ENCODE measurements at regions not wholly inside any gene's neighbourhood (a gene's known extent, or its start where the extent isn't known, plus 50 kb on each side); places are given as distances from the start of the nearest gene placed in this dataset.
A peak's percentile ranks its signal among the peaks of the same experiment; 100 is the strongest.
"Not testable (repeated sequence)": the region's sequence is repeated elsewhere in the genome, so short reads cannot be mapped to it uniquely, and the experiment has no call there.

DNA sequence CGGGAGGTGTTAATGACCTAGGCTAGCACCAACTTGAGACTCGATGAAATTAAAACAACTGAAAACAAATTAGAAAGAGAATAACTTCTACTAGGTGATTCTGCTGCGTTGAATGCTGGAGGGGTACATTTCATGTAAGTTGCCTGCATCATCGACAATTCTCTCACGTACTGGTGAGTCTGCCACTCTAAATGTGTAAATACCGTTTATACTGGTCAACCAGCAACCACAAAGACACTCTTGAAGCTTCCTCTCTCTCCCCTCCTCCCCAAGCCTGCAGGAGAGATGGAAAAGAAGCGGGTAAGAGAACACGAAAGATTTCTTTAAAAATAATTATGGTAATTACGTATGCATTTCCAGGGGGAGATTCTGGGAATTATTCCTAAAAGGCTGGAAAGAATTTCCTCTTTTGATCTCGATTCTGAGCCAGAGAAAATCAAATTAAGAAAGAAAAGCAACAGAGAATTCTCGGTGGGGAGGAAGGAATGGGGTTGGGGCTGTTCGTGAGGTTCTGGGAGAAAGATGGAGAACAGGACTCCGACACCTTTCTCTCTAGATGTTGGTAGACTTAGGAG is 68.6 kb upstream of the MRTFB start:
- no peak for DNase-seq (ENCODE audit: low read depth)

DNA sequence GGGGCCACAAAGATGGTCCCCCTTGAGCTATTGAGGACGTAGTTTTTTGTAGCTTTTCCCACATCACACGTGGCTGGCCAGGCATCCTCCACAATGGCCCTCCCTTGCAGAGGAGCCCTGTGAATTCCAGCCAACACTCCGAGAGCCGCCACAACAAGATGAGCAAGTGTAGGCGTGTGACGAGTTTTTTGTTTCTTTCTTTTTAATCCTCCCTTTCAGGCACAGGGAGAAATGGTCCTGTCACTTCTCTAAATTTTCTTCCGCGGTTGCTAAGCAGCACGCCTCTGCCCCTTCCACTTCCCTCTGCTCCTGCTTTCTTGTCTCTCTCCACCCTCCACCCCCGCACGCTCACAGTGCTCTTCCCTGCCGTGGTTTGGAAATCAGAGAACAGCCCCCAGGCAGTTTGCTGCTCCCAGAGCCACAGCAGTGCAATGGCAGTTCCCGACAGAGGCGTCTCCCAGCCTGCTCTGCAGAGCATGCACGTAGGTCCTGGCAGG is 68.0 kb upstream of the MRTFB start:
- peak; percentile 38 for DNase-seq (ENCODE audit: low read depth)

DNA sequence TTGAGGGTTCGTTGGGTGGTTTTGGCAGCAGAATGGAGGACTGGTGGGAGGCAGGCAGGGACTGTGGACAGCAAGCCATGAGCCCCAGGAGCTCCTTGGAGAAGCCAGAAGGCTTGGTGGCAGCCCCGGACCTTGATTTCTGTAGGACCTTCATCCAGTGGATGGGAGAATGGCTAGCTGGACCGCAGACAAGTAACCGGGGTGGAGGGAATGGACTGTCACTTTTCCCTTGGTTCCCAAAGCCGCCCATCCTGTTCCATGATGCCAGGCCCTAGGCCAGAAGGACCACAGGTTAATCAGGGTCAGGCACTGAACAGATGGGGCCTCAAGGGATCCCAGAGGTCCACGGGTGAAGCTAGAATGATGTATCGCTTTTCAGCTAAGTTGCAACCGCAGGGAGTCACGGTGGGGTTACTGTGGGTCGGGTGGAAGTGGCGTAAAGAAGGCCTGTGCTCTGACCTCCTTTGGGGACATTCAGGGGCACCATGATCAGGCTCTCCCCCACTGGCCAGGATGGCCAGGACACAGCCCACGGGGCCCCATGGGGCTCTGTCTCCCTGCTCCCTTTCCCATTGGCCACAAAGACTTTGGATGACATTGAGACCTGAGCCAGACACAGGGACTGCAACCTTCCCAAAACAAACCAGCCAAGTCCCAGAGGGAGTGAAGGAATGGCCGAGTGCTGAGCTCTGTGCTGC is 66.9 kb upstream of the MRTFB start:
- DNase-seq (ENCODE audit: low read depth): no peak

DNA sequence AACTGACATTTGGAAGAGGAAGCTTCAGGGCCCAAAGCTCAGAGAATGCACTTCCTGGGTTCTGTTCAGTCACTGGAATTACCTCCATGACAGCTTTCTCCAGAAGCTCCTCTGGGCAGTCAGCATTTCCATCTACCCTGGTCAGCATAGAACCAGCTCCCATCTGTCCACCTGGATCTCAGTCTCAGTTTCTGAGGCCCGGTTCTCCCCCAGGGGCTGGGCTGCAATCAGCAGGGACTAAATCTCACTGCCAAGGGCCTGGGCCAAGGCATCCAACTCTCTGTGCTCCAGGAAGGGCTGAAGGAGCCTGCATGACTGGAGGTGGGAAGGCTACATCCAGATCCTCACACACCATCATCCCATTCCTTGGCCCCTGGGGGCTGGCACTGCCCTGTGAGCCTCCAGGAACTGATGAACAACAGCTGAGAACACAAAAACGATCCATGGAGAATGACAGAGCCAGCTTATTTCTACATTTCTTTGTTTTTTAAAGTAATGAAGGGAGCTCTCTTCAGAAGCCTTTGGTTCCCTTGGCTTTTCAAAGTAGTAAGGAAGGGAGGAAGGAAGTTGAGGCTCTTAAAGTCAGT is 66.3 kb upstream of the MRTFB start:
- no peak for DNase-seq (ENCODE audit: low read depth)

DNA sequence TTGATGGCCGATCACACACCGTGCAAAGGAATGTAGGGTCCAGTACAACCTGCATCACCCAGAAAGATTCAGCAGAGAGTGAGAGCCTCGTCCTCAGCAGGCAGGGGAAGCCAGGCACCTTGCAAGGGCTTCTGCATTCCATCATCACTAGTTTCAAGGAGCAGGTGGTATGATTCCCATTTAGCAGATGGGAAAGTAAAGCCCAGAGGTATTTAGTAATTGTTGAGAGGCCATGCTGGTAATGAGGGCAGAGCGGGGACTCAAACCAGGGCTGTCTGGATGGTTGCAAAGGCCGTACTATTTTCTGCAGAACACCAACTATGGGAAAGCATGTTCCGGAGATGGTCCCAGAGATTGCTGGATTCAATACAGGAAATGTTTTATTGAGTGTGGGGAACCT is 65.8 kb upstream of the MRTFB start:
- no peak for DNase-seq (ENCODE audit: low read depth)

DNA sequence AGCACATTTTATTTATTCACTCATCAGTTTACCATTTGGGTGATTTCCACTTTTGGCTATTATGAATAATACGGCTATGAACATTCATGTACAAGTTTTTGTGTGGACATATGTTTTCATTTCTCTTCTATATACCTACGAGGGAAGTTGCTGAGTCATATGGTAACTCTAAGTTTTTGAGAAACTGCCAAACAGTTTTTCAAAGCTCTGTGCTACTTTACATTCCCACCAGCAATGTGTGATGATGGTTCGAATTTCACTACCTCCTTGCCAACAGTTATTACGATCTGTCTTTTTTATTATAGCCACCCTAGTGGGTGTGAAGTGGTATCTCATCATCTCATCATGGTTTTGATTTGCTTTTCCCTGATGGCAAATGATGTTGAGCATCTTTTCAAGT is 63.7 kb upstream of the MRTFB start:
- no peak for DNase-seq (ENCODE audit: low read depth)

DNA sequence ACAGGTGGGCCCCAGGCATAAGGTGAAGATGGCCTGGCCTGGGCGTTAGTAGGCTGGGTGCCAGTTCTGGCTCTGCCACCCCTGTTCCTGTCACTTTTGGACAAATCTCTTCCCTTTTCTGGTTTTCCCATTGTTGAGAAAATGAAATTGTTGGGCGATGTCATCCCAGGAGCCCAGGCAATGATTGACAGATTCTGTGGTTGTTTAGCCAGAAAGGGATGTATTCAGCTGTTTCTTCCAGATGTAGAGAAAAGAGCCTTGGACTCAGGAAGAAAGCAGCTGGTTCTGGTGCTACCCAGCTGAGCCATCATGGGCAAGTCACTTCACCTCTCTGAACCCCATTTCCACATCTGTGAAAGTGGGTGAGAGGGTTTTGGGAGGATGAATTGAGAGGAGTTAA is 60.1 kb upstream of the MRTFB start:
- no peak for DNase-seq (ENCODE audit: low read depth)

DNA sequence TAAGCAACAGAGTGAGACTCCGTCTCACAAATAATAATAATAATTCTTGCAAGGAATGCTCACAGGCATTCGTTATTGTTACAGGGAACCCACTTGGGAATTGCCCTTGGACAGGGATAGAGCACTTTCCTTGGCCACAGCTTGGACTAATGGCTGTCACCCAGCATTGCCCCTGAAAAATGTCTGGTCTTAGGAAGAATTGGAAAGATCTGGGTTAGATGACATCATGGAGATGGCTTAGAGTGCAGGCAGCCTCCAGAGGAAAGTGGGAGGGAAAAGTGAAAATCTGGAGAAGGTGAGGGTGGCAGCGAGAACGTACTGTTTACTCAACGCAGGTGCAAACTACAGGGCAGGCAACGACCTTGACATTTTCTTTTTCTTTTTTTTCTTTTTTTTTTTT is 59.3 kb upstream of the MRTFB start:
- no peak for DNase-seq (ENCODE audit: low read depth)

DNA sequence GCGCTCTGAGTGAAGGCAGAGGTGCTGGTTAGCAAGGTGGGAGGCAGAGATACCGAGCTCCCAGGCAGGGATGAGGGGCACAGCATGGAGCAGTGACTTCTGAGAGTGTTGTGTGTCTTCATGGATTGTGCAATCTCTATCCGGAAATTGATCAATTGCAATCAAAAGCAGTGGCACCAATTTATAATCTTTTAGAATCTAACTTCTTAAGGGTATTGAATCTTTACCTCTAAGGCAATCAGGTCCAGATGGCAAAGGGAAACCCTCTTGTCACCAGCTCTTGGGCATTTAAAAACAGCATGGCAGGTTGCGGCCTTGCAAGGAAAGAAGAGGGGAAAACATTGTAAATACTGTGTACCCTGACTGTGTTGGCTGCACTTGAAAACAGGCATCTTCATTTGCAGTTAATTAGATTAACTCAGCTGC is 58.0 kb upstream of the MRTFB start:
- no peak for DNase-seq (ENCODE audit: low read depth)

DNA sequence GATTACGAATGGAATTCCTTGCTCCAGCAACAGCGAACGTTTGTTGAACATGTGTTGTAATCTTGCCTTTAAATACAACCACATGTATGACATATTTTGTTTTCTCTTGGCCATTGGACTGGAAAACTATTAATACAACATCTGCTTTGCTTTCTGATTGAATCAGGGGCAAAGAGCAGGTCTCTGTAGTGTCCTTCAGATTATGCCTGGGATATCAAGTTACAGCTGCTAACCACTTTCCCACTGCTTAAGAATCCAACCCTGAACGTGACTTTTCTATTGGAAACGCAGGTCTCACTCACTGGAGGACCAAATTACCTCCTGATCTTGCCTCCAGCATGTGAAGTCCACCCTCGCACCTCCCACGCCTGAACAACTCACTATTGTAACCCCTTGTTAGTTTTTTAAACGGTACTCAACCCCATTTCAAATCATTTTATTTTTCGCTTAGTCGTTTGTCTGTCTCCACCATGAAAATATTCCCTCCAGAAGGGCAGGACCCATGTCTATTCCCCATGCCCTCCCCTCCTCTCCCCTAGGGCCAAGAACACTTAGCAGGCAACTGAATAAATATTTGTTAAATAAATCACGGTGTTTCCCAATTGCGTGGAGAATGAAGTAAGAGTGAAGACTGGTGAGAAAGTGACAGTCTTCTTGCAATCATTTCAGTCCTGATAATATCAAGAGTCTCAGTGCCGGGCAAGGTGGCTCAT is 57.4 kb upstream of the MRTFB start:
- peak; percentile 90 for DNase-seq (ENCODE audit: low read depth)

DNA sequence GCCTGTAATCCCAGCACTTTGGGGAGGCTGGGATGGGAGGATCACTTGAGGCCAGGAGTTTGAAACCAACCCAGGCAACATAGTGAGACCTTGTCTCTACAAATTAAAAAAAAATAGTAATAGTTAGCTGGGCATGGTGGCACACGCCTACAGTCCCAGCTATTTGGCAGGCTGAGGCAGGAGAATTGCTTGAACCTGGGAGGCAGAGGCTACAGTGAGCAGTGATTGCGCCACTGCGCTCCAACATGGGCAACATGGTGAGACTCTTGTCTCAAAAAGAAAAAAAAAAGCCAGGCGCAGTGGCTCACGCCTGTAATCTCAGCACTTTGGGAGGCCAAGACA is 56.9 kb upstream of the MRTFB start:
- no peak for DNase-seq (ENCODE audit: low read depth)

DNA sequence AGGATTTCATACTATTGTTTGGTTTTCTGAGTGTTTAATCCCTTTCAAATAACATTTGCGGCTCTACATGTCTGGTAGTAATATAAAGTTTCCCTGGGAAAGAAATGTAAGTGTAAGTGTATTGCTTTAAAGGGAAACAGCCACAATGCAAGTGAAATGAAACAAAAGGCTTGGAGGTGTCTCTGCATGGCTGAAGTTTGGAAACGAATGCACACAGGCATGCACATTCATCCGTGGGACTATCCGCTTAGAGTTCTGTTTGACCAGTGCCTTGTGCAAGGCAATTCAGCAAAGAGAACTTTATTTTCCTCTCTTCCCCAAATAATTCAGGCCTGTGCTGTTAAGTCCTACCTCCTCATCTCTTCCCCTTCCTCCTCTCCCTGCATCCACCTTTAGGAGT is 56.1 kb upstream of the MRTFB start:
- DNase-seq (ENCODE audit: low read depth): no peak

DNA sequence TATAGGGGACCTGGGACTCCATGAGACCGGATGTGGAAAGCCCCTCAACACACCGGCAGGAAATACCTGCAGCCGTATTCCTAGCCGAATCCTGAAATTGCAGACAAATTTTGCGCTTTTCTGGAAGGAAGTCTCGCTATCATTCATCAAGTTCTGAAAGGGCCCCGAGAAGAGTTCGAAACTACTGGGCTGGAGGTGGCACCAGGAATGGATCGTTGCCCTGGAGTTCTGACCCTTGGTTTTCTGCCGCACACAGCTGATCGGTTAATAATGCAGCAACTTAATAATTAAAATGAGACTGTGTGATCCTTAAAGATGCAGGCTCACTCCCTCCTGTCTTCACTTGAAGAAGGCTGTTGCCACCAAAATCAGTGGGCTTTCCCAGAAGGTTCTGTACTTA is 55.7 kb upstream of the MRTFB start:
- DNase-seq (ENCODE audit: low read depth): no peak

DNA sequence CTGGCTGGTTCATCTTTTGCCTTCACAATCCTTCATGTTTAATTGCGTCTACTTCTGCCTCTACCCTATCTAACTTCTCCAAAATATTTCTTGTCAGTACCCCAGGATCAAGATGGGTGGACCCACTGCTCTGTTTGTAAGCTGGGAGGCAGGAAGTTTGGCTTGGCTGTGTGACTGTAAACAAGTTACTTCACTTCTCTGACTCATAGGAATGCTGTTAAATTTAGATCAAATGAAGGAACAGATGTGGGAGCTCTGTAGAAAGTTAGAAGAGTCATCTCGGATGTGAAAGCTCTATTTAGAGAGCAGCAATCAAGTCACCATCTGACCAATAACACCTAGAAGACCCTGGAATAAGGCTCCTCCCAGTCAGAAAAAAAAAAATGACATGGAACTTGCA is 55.2 kb upstream of the MRTFB start:
- peak; percentile 43 for DNase-seq (ENCODE audit: low read depth)

DNA sequence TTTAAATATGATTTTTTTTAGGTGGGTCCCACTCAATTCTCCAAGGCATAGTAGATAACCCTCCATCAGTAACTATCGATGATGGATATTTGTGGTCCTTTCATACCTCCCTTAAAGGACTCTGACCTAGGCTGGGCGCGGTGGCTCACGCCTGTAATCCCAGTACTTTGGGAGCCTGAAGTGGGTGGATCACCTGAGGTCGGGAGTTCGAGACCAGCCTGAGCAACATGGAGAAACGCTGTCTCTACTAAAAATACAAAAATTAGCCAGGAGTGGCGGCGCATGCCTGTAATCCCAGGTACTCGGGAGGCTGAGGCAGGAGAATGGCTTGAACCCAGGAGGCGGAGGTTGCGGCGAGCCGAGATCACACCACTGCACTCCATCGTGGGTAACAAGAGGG is 54.8 kb upstream of the MRTFB start:
- not testable (repeated sequence) for DNase-seq (ENCODE audit: low read depth)

DNA sequence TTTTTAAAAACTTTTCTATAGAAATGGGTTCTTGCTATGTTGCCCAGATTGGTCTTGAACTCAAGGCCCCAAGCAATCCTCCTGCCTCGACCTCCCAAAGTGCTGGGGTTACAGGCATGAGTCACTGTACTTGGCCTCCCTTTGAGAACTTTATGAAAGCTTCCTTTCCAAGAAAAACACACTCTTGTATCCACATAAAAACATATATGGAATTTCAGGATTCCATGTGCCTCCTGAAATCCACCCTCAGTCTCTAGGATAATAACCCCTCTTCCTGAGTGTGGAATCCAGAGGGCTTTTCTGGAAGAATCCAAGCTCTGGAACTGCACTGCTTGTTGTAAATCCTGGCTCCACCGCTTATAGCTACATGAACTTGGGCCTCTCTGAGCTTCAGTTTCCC is 53.2 kb upstream of the MRTFB start:
- DNase-seq (ENCODE audit: low read depth): no peak

DNA sequence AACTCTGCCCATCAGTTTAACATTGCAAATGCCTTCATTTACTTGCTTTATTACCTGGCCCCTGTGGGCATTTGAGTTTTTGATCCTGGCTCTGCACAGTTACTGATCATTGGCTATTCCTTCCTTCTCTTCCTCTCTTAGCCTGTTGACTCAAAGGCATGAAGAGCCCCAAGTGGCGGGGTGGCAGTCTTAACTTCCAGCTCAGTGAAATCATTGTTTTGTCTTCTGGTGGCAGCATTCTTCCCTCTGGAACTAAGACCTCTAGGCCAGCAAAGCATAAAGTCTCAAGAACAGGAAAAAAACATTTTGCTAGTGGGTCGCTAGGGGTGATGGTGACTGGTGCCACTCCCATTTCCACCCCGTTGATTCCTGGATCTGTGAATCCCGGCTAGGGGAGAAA is 52.3 kb upstream of the MRTFB start:
- DNase-seq (ENCODE audit: low read depth): no peak

DNA sequence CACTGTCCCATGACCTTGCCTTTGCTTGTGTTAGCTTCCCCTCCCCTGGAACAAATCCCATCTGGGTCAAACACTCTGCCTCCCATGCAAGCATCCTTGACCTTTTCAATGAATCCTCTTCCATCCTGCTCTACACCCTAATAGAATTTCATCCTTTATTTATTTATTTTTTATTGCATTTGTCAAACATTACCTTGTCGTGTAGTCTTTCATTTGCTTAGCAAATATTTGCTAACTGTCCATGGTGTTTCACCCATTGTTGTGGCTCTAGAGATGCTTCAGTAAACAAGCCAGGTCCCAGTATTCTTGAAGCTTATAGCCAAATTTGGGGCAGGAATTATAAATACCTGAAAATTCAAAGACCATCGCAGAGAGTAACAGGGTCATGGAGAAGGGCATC is 51.0 kb upstream of the MRTFB start:
- DNase-seq (ENCODE audit: low read depth): no peak
